NB4 (cell line): ENCODE measurements at regions not wholly inside any gene's neighbourhood (a gene's known extent, or its start where the extent isn't known, plus 50 kb on each side); places are given as distances from the start of the nearest gene placed in this dataset.

ENCODE experiments used
- DNase-seq: peaks from one replicate; pipeline ENCODE4 v3.0.0; 2010; ENCODE audit warnings: low read depth
- H3K4me3 ChIP-seq: one replicate; pipeline ENCODE4 v1.5.1; 2011; ENCODE audit warnings: mild to moderate bottlenecking, low read depth, low read length, moderate library complexity
- CTCF ChIP-seq: IDR thresholded peaks from one replicate; pipeline ENCODE4 v1.5.1; 2012; ENCODE audit warnings: low read depth, low read length
- MYC ChIP-seq: IDR thresholded peaks from 2 replicates; pipeline ENCODE4 v1.6.1; 2011; ENCODE audit warnings: low read depth, low read length
- POLR2A ChIP-seq: IDR thresholded peaks from 2 replicates; pipeline ENCODE4 v1.6.1; 2011; ENCODE audit warnings: mild to moderate bottlenecking; ENCODE audit not compliant: insufficient read length; ENCODE audit errors: extremely low read depth
- TF ChIP-seq, protein P1 (sequence below): IDR thresholded peaks from 2 replicates; pipeline ENCODE4 v1.6.1; 2011; ENCODE audit warnings: low read depth, low read length

DNA sequence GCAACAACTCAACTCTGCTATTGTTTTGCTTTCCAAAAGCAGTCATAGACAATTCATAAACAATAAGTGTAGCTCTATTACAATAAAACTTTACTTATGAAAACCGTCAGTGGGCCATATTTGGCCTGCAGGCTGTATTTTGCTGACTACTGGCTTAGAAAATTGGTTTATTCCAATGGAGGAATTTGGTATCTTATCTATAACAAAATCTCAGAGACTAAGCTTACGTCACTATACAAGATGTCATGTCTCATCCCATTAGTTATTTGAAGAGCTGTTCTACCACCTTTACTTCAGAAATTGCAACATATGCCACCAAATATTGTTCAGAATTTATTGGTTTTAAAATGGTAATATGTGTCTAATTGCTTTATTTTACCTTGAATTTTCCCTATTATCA lies 436.9 kb downstream of the HTR1B start:
- no peak for TF ChIP-seq CTCF
- TF ChIP-seq POLR2A: no peak
- TF ChIP-seq, protein P1, sequence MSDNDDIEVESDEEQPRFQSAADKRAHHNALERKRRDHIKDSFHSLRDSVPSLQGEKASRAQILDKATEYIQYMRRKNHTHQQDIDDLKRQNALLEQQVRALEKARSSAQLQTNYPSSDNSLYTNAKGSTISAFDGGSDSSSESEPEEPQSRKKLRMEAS: no peak
- no peak for TF ChIP-seq MYC
- H3K4me3 ChIP-seq: no peak overlapping the region
- DNase-seq: no peak

- TF ChIP-seq POLR2A: no peak
- TF ChIP-seq, protein P1: no peak
- no peak for TF ChIP-seq CTCF
- TF ChIP-seq MYC: no peak
- H3K4me3 ChIP-seq: no peak overlapping the region
- DNase-seq: no peak
Measured at GRCh38 chr6:77025736-77026223, 437.5 kb downstream of the HTR1B start.

DNA sequence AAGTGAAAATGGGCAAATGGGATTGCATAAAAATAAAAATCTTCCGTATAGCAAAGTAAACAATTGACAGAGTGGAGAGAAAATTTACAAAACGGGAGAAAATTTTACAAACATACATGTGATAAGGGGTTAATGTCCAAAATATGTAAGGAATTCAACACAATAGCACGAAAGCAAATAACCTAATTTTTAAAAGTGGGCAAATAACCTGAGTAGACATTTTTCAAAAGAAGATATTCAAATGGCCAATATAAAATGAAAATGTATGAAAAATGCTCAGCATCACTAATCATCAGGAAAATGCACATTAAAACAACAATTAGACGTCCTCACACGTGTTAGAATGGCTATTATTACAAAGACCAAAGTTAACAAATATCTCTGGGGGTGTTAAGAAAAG lies 441.5 kb downstream of the HTR1B start:
- TF ChIP-seq POLR2A: no peak
- TF ChIP-seq, protein P1: no peak
- no peak for TF ChIP-seq MYC
- no peak for TF ChIP-seq CTCF
- no peak overlapping the region for H3K4me3 ChIP-seq
- no peak for DNase-seq

DNA sequence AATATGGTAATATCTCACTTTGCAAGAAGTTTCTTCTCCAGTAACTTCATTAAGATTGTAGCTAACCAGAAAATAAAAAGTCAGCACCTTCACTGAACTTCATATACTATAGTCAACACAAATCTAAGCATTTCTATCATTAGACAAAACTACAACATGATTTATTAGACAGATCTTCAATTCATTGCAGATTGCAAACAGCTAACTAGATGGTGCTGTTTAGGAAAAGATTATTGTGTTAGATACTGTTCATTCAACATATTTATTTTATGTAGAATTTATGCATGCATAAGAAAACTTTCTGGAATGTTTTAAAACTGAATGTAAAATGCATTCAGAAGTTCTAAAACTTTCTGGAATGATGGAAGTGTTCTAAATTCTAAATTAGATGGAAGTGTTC lies 442.1 kb downstream of the HTR1B start:
- TF ChIP-seq, protein P1: no peak
- TF ChIP-seq MYC (no peak), POLR2A (no peak), CTCF (no peak)
- H3K4me3 ChIP-seq: no peak overlapping the region
- DNase-seq: no peak

- no peak overlapping the region for H3K4me3 ChIP-seq
- TF ChIP-seq, protein P1: no peak
- TF ChIP-seq MYC: no peak
- no peak for TF ChIP-seq POLR2A
- TF ChIP-seq CTCF: no peak
- DNase-seq: no peak
Measured at GRCh38 chr6:77019081-77019480, 444.2 kb downstream of the HTR1B start.

- H3K4me3 ChIP-seq: no peak overlapping the region
- no peak for DNase-seq
- TF ChIP-seq, protein P1: no peak
- no peak for TF ChIP-seq MYC
- TF ChIP-seq POLR2A: no peak
- no peak for TF ChIP-seq CTCF
Measured at GRCh38 chr6:77017537-77017936, 445.8 kb downstream of the HTR1B start.
